Lung (tissue), 11 donors: ENCODE measurements at regions not wholly inside any gene's neighbourhood (a gene's known extent, or its start where the extent isn't known, plus 50 kb on each side); places are given as distances from the start of the nearest gene placed in this dataset.

Source experiments
- ATAC-seq: fragments of 200-7000 bp; cut with Tn5 transposase; one replicate; pipeline ENCODE4 v1.9.1; 2020; ENCODE audit warnings: moderate number of reproducible peaks; ENCODE audit not compliant: insufficient read depth, low FRiP score
- DNase-seq, 3 donors: peaks; one replicate each; pipeline ENCODE4 v3.0.0-alpha.2; 2013 to 2017
- H3K27ac ChIP-seq, 2 donors: one replicate each; pipeline ENCODE4 v1.5.1; 2013; ENCODE audit warnings: mild to moderate bottlenecking in 2 of 2, moderate library complexity in 2 of 2, control low read depth in 1 of 2, inconsistent platforms in 1 of 2, low read depth in 1 of 2, low read length in 1 of 2
- H3K27me3 ChIP-seq, 3 donors: one replicate each; pipeline ENCODE4 v1.5.1; 2013; ENCODE audit warnings: low read length in 2 of 3; ENCODE audit not compliant: control insufficient read depth in 3 of 3, insufficient read depth in 3 of 3
- H3K36me3 ChIP-seq, 4 donors: one replicate each; pipeline ENCODE4 v1.5.1; 2013; ENCODE audit warnings: low read length in 4 of 4, mild to moderate bottlenecking in 1 of 4, moderate library complexity in 1 of 4; ENCODE audit not compliant: control insufficient read depth in 4 of 4, insufficient read depth in 4 of 4
- H3K4me1 ChIP-seq, 5 donors: one replicate each; pipeline ENCODE4 v1.5.1; 2013; ENCODE audit warnings: low read length in 5 of 5, mild to moderate bottlenecking in 2 of 5, moderate library complexity in 1 of 5; ENCODE audit not compliant: control insufficient read depth in 5 of 5, insufficient read depth in 5 of 5
- H3K4me3 ChIP-seq: one replicate; pipeline ENCODE4 v1.5.1; 2013; ENCODE audit warnings: mild to moderate bottlenecking, control low read depth, moderate library complexity
- H3K9ac ChIP-seq, 2 donors: one replicate each; pipeline ENCODE4 v1.5.1; 2013; ENCODE audit warnings: low read length in 2 of 2, control low read depth in 1 of 2; ENCODE audit not compliant: insufficient read depth in 1 of 2
- H3K9me3 ChIP-seq, 4 donors: one replicate each; pipeline ENCODE4 v1.5.1; 2013; ENCODE audit warnings: low read length in 3 of 4, mild to moderate bottlenecking in 1 of 4, moderate library complexity in 1 of 4; ENCODE audit not compliant: control insufficient read depth in 4 of 4, insufficient read depth in 3 of 4
- WGBS, 2 donors: extraction: QIAGEN DNeasy Blood & Tissue Kit; methylation state at CpG; one replicate each; pipeline ENCODE4 v1.1.7; 2013; 5-methylcytosine and 5-hydroxymethylcytosine counted together
- TF ChIP-seq, protein P1 (sequence below): IDR thresholded peaks from 2 replicates; pipeline ENCODE4 v1.5.1; 2012; ENCODE audit warnings: mild to moderate bottlenecking; ENCODE audit errors: control extremely low read depth, extremely low read depth
- donor health status: control.
- donor health status: control.
- donor health status: Bipolar disorder and iron deficiency.
- donor health status: healthy.
- donor health status: DM: yes; HTN: yes; CAD: no.

DNA sequence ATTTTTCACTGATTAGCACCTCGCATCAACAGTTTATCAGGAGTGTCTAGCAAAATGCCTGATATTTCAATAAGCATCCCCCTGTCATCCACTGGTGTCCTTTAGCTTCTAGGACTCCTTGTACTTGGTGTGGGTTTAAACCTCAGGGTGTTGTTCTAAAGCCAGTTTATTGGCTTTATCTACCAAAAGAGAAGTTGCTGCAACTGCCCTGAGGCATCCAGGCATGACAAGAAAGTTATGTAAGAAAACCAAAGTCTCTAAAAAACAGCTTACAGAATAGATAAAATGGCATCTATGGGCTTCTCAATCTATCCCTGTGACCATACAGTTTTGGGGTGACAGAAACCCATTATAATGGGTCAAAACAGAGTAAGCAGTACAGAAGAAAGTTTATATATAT, 120.3 kb upstream of the ZNF91 start:
- Histone ChIP-seq H3K4me3 (no peak overlapping the region), H3K9me3 (peaks cover 0 to 10% (median 4%) of the 10 kb centered on the region in 4 donors)
- no peak for DNase-seq

DNA sequence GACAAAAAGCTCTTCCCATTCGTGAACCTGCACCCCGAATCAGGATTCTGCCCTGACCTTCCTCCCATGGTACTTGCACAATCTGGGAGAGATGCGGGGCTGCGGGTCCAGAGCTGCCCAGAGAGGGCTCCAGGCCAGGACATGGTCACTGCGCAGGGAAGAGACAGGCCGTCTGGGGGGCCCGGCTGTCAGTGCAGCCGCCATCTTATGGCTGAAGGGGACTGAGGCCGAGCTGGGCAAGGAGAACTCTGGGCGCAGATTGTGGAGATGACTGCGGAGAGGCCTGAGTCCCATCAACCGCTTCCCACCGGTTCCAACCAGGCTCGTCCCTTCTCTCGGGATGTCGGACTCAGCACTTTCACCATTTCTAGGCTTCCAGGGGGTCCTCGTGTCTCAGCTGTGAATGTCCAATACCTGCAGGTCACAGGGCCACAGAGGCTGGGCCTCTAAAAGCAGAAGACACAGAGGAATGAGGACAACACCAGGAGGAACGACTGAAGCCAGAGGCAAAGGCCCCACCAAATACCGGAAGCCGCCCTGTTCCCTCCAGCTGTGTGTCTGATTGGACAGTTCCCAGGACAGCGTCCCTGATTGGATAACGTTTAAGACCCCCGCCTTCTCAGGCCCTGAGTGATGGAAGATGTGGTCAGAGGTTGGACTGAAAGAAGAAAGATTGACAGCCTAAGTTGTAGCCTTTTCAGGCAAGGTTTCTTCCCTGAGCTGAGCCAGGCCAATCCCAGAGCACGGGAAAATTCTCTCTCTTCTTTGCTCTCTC, 117.1 kb upstream of the ZNF91 start:
- WGBS, 2 donors = 93 to 94% methylated on average over 24 of the region's 24 CpGs
- Histone ChIP-seq H3K27ac (no peak overlapping the region), H3K4me3 (no peak overlapping the region), H3K9me3 (peaks cover 0 to 10% (median 3%) of the 10 kb centered on the region in 4 donors), H3K27me3 (no peaks in the 10 kb centered on the region), H3K4me1 (no peaks in the 10 kb centered on the region), H3K36me3 (no peaks in the 10 kb centered on the region), H3K9ac (no peak overlapping the region)
- DNase-seq = no peak
- ATAC-seq = no peak
- TF ChIP-seq, protein P1, sequence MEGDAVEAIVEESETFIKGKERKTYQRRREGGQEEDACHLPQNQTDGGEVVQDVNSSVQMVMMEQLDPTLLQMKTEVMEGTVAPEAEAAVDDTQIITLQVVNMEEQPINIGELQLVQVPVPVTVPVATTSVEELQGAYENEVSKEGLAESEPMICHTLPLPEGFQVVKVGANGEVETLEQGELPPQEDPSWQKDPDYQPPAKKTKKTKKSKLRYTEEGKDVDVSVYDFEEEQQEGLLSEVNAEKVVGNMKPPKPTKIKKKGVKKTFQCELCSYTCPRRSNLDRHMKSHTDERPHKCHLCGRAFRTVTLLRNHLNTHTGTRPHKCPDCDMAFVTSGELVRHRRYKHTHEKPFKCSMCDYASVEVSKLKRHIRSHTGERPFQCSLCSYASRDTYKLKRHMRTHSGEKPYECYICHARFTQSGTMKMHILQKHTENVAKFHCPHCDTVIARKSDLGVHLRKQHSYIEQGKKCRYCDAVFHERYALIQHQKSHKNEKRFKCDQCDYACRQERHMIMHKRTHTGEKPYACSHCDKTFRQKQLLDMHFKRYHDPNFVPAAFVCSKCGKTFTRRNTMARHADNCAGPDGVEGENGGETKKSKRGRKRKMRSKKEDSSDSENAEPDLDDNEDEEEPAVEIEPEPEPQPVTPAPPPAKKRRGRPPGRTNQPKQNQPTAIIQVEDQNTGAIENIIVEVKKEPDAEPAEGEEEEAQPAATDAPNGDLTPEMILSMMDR = no peak

More for the DNA sequence above, 120.3 kb upstream of the ZNF91 start:
- Histone ChIP-seq H3K27me3 (no peaks in the 10 kb centered on the region), H3K27ac (no peak overlapping the region), H3K9ac (no peak overlapping the region), H3K4me1 (no peaks in the 10 kb centered on the region), H3K36me3 (no peaks in the 10 kb centered on the region)
- TF ChIP-seq, protein P1 = no peak
- no peak for ATAC-seq
- WGBS, 2 donors = 85 to 87% methylated on average over 1 of the region's 1 CpG

DNA sequence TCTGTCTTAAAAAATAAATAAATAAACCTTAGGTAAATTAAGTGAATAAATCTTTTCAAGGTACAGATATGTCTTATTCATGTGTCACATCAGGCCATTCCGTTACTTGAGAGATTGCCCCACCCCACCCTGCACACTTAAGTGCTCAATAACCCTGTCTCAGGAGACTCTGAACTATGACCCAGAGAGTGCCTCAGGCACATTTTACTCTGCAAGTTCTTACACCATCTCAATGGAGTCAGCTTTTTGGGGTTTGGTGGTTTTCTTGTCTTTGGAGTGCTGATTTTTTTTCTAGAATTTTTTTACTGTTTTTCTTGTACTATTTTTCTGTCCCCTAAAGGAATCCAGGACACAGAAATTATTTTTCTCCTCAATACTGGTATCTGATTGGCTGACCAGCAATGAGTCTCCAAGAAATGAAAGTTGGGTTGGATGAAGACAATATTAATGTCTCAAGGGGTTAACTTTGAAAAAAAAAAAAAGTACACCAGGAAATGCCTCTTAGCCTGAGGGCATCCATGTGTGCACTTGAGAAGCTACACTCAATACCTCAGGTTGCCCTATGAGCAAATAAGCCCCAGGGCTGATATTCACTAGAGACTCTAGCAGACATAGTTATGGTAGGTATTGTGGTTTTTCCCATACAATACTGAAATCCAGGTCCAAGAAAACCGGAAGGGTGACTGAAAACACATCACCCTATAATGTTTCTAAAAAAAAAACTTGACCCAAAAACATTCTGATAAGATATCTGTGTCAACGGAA, 114.6 kb upstream of the ZNF91 start:
- Histone ChIP-seq H3K9me3 (peaks cover 0 to 7% (median under 1%) of the 10 kb centered on the region in 4 donors), H3K27me3 (no peaks in the 10 kb centered on the region), H3K36me3 (no peaks in the 10 kb centered on the region), H3K9ac (no peak overlapping the region), H3K4me3 (no peak overlapping the region), H3K27ac (no peak overlapping the region), H3K4me1 (no peaks in the 10 kb centered on the region)
- ATAC-seq (no peak), DNase-seq (no peak)
- 77 to 82% methylated on average over 3 of the region's 3 CpGs for WGBS, 2 donors
- TF ChIP-seq, protein P1 = no peak
